Duodenal mucosa (tissue), 2 donors: ENCODE measurements at regions not wholly inside any gene's neighbourhood (a gene's known extent, or its start where the extent isn't known, plus 50 kb on each side); places are given as distances from the start of the nearest gene placed in this dataset.
"Not testable (repeated sequence)": the region's sequence is repeated elsewhere in the genome, so short reads cannot be mapped to it uniquely, and the experiment has no call there.

Experiments used
- H3K27ac ChIP-seq: one replicate; pipeline ENCODE4 v1.7.0; 2013; ENCODE audit warnings: low read depth, low read length
- H3K27me3 ChIP-seq, 2 donors: one replicate each; pipeline ENCODE4 v1.7.0; 2013; ENCODE audit warnings: low read length in 2 of 2, control low read depth in 1 of 2; ENCODE audit not compliant: insufficient read depth in 2 of 2, control insufficient read depth in 1 of 2
- H3K36me3 ChIP-seq, 2 donors: one replicate each; pipeline ENCODE4 v1.7.0; 2013; ENCODE audit warnings: low read length in 2 of 2, control low read depth in 1 of 2; ENCODE audit not compliant: insufficient read depth in 2 of 2, control insufficient read depth in 1 of 2
- H3K4me1 ChIP-seq, 2 donors: one replicate each; pipeline ENCODE4 v1.7.0; 2013; ENCODE audit warnings: low read length in 2 of 2, control low read depth in 1 of 2; ENCODE audit not compliant: insufficient read depth in 2 of 2, control insufficient read depth in 1 of 2
- H3K4me3 ChIP-seq, 2 donors: one replicate each; pipeline ENCODE4 v1.7.0; 2013; ENCODE audit warnings: low read length in 2 of 2, low read depth in 1 of 2
- H3K9ac ChIP-seq, 2 donors: one replicate each; pipeline ENCODE4 v1.7.0; 2013; ENCODE audit warnings: low read length in 2 of 2, low read depth in 1 of 2
- H3K9me3 ChIP-seq, 2 donors: one replicate each; pipeline ENCODE4 v1.7.0; 2013; ENCODE audit warnings: low read length in 2 of 2, control low read depth in 1 of 2; ENCODE audit not compliant: control insufficient read depth in 1 of 2

GRCh38 chr13:65343898-65344663, 1886.1 kb downstream of the PCDH9 start:
- Histone ChIP-seq H3K27ac (no peak overlapping the region), H3K9me3 (peaks cover 0 to 3% of the 10 kb centered on the region in 2 donors), H3K27me3 (no peaks in the 10 kb centered on the region), H3K4me3 (no peak overlapping the region), H3K9ac (no peak overlapping the region), H3K4me1 (no peaks in the 10 kb centered on the region), H3K36me3 (no peaks in the 10 kb centered on the region)

- H3K4me3 ChIP-seq, result no peak overlapping the region
- no peak overlapping the region for H3K27ac ChIP-seq
- no peaks in the 10 kb centered on the region for H3K36me3 ChIP-seq
- H3K4me1 ChIP-seq, result no peaks in the 10 kb centered on the region
- no peaks in the 10 kb centered on the region for H3K27me3 ChIP-seq
- H3K9me3 ChIP-seq, result peaks cover 0 to 3% of the 10 kb centered on the region in 2 donors
- H3K9ac ChIP-seq, result no peak overlapping the region
These were observed 1887.4 kb downstream of the PCDH9 start for GRCh38 chr13:65342541-65343337.

- no peak overlapping the region for H3K27ac ChIP-seq
- no peaks in the 10 kb centered on the region for H3K27me3 ChIP-seq
- no peak overlapping the region for H3K9ac ChIP-seq
- no peak overlapping the region for H3K4me3 ChIP-seq
- H3K9me3 ChIP-seq, result peaks cover 0 to 8% of the 10 kb centered on the region in 2 donors
- no peaks in the 10 kb centered on the region for H3K36me3 ChIP-seq
- H3K4me1 ChIP-seq, result no peaks in the 10 kb centered on the region
These were observed 1890.9 kb downstream of the PCDH9 start for GRCh38 chr13:65339241-65339640.

GRCh38 chr13:65336916-65337315, 1893.2 kb downstream of the PCDH9 start:
- H3K9me3 ChIP-seq, result peaks cover 3 to 8% of the 10 kb centered on the region in 2 donors
- H3K27ac ChIP-seq, result no peak overlapping the region
- H3K9ac ChIP-seq, result no peak overlapping the region
- H3K27me3 ChIP-seq, result no peaks in the 10 kb centered on the region
- H3K4me1 ChIP-seq, result no peaks in the 10 kb centered on the region
- H3K36me3 ChIP-seq, result no peaks in the 10 kb centered on the region
- H3K4me3 ChIP-seq, result no peak overlapping the region

GRCh38 chr13:65336087-65336749, 1893.9 kb downstream of the PCDH9 start:
- Histone ChIP-seq H3K4me1 (no peaks in the 10 kb centered on the region), H3K4me3 (no peak overlapping the region), H3K9ac (no peak overlapping the region), H3K27ac (no peak overlapping the region), H3K9me3 (peaks cover 3 to 11% of the 10 kb centered on the region in 2 donors), H3K36me3 (no peaks in the 10 kb centered on the region), H3K27me3 (no peaks in the 10 kb centered on the region)

GRCh38 chr13:65330691-65331090, 1899.4 kb downstream of the PCDH9 start:
- H3K4me3 ChIP-seq, result no peak overlapping the region
- H3K4me1 ChIP-seq, result no peaks in the 10 kb centered on the region
- H3K27me3 ChIP-seq, result no peaks in the 10 kb centered on the region
- peaks cover 3 to 7% of the 10 kb centered on the region in 2 donors for H3K9me3 ChIP-seq
- no peak overlapping the region for H3K27ac ChIP-seq
- no peak overlapping the region for H3K9ac ChIP-seq
- H3K36me3 ChIP-seq, result no peaks in the 10 kb centered on the region

- Histone ChIP-seq H3K9ac (no peak overlapping the region), H3K9me3 (peaks cover 3 to 7% of the 10 kb centered on the region in 2 donors), H3K4me3 (no peak overlapping the region), H3K36me3 (no peaks in the 10 kb centered on the region), H3K27me3 (no peaks in the 10 kb centered on the region), H3K4me1 (no peaks in the 10 kb centered on the region), H3K27ac (no peak overlapping the region)
These were observed 1899.8 kb downstream of the PCDH9 start for GRCh38 chr13:65330287-65330686.

- H3K9ac ChIP-seq, H3K27me3 ChIP-seq, H3K4me3 ChIP-seq, H3K36me3 ChIP-seq, H3K4me1 ChIP-seq, H3K27ac ChIP-seq, H3K9me3 ChIP-seq: not testable (repeated sequence)
These were observed 1906.9 kb downstream of the PCDH9 start for GRCh38 chr13:65323192-65323591.

- not testable (repeated sequence) for H3K9me3 ChIP-seq, H3K9ac ChIP-seq, H3K4me3 ChIP-seq, H3K4me1 ChIP-seq, H3K27me3 ChIP-seq, H3K36me3 ChIP-seq, H3K27ac ChIP-seq
These were observed 1908.7 kb downstream of the PCDH9 start for GRCh38 chr13:65321423-65321822.

- no peak overlapping the region for H3K9ac ChIP-seq
- H3K4me1 ChIP-seq, result no peaks in the 10 kb centered on the region
- H3K27ac ChIP-seq, result no peak overlapping the region
- H3K36me3 ChIP-seq, result no peaks in the 10 kb centered on the region
- H3K4me3 ChIP-seq, result no peak overlapping the region
- no peaks in the 10 kb centered on the region for H3K27me3 ChIP-seq
- H3K9me3 ChIP-seq, result peaks cover 8 to 26% of the 10 kb centered on the region in 2 donors
These were observed 1916.1 kb downstream of the PCDH9 start for GRCh38 chr13:65314008-65314407.
